Right lobe of liver (tissue), 6 donors: ENCODE measurements at regions not wholly inside any gene's neighbourhood (a gene's known extent, or its start where the extent isn't known, plus 50 kb on each side); places are given as distances from the start of the nearest gene placed in this dataset.

Source experiments
- ATAC-seq, 4 donors: fragments of 200-7000 bp; cut with Tn5 transposase; one replicate each; pipeline ENCODE4 v1.9.1; 2020; ENCODE audit warnings: mild to moderate bottlenecking in 4 of 4, moderate library complexity in 4 of 4
- DNase-seq, 3 donors: peaks; one replicate each; pipeline ENCODE4 v3.0.0-alpha.2; 2020
- H3K27ac ChIP-seq, 3 donors: fragments of 200-600 bp; one replicate each; pipeline ENCODE4 v1.8.0; 2022
- H3K27me3 ChIP-seq, 2 donors: fragments of 200-600 bp; one replicate each; pipeline ENCODE4 v1.8.0; 2022
- H3K36me3 ChIP-seq, 4 donors: fragments of 200-600 bp; sonication (generic) in 1 of 4; one replicate each; pipeline versions ENCODE4 v1.5.1 to v1.8.0; 2017 to 2022; ENCODE audit warnings: control low read depth in 1 of 4
- H3K4me1 ChIP-seq, 4 donors: fragments of 200-600 bp; sonication (generic) in 1 of 4; one replicate each; pipeline versions ENCODE4 v1.5.1 to v1.8.0; 2017 to 2022; ENCODE audit warnings: control low read depth in 1 of 4
- H3K4me3 ChIP-seq, 3 donors: fragments of 200-600 bp; one replicate each; pipeline ENCODE4 v1.8.0; 2022
- H3K9me3 ChIP-seq, 4 donors: fragments of 200-600 bp; sonication (generic) in 1 of 4; one replicate each; pipeline versions ENCODE4 v1.5.1 to v1.8.0; 2017 to 2022; ENCODE audit warnings: control low read depth in 1 of 4
- POLR2A ChIP-seq: fragments of 450-650 bp; IDR thresholded peaks from one replicate; pipeline ENCODE4 v1.6.1; 2017; ENCODE audit warnings: antibody characterized with exemption, mild to moderate bottlenecking
- WGBS: methylation state at CpG from one replicate; pipeline ENCODE4 v1.1.6; 2018; ENCODE audit warnings: low coverage, low lambda C conversion rate; ENCODE audit not compliant: insufficient coverage; ENCODE audit errors: missing lambda C conversion rate; 5-methylcytosine and 5-hydroxymethylcytosine counted together
- intact Hi-C, 2 donors: fragments of 100-400 bp; cut with DNase I; formaldehyde crosslinking; loops; one replicate each; pipeline versions ENCODE4 v1.11.2 to v1.14.1; 2022
- TF ChIP-seq, protein P1 (sequence below), 4 donors: fragments of 200-600 bp in 3 of 4; fragments of 450-650 bp in 1 of 4; IDR thresholded peaks; one replicate each; pipeline versions ENCODE4 v1.5.1 to v1.8.0; 2016 to 2022; ENCODE audit warnings: antibody characterized with exemption in 4 of 4, mild to moderate bottlenecking in 2 of 4
- donor health status: DM: no; HTN: yes; CAD: no.
- donor health status: DM: no; HTN: no; CAD: no.
- donor health status: DM: no; HTN: no; CAD: no.
- donor health status: DM: no; HTN: yes; CAD: no.
- donor health status: DM: no; HTN: yes; CAD: no.

DNA sequence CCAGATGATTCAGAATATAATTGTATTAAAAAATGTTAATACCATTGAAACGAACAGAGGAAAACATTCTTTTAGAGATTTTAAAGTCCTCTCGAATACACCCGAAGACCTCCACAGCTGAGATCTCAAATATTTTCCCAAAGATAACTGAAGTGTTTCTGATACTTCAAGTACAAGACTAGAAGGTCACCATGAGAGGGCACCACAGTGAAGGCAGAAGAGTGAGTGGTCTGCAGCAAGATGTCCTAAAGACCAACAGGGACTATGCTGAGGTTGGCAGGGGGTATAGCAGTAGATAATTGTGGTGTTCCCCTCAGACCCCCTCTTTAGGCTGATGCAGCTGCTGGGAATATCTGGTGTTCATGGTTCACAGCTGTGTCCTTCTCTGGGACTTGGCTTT, 156.5 kb downstream of the PDCD6IP start:
- H3K27ac ChIP-seq = no peak overlapping the region
- H3K27me3 ChIP-seq = no peaks in the 10 kb centered on the region
- H3K4me1 ChIP-seq = no peaks in the 10 kb centered on the region
- no peak for ATAC-seq
- intact Hi-C loops = no loop called here
- no peaks in the 10 kb centered on the region for H3K36me3 ChIP-seq
- no peaks in the 10 kb centered on the region for H3K9me3 ChIP-seq
- 37% methylated on average over 3 of the region's 3 CpGs for WGBS
- no peak for TF ChIP-seq POLR2A
- TF ChIP-seq, protein P1, sequence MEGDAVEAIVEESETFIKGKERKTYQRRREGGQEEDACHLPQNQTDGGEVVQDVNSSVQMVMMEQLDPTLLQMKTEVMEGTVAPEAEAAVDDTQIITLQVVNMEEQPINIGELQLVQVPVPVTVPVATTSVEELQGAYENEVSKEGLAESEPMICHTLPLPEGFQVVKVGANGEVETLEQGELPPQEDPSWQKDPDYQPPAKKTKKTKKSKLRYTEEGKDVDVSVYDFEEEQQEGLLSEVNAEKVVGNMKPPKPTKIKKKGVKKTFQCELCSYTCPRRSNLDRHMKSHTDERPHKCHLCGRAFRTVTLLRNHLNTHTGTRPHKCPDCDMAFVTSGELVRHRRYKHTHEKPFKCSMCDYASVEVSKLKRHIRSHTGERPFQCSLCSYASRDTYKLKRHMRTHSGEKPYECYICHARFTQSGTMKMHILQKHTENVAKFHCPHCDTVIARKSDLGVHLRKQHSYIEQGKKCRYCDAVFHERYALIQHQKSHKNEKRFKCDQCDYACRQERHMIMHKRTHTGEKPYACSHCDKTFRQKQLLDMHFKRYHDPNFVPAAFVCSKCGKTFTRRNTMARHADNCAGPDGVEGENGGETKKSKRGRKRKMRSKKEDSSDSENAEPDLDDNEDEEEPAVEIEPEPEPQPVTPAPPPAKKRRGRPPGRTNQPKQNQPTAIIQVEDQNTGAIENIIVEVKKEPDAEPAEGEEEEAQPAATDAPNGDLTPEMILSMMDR (IDR thresholded peaks at IDR 0.05) = no peak
- H3K4me3 ChIP-seq = no peak overlapping the region
- no peak for DNase-seq

- intact Hi-C loops = no loop called here
- no peaks in the 10 kb centered on the region for H3K9me3 ChIP-seq
- no peak overlapping the region for H3K4me3 ChIP-seq
- 62% methylated on average over 2 of the region's 2 CpGs for WGBS
- H3K27me3 ChIP-seq = no peaks in the 10 kb centered on the region
- ATAC-seq (no peak), DNase-seq (no peak)
- no peak for TF ChIP-seq POLR2A
- TF ChIP-seq, protein P1 (IDR thresholded peaks at IDR 0.05) = no peak
- no peak overlapping the region for H3K27ac ChIP-seq
- H3K36me3 ChIP-seq = no peaks in the 10 kb centered on the region
- no peaks in the 10 kb centered on the region for H3K4me1 ChIP-seq
Observed at GRCh38 chr3:33956206-33956605, 157.8 kb downstream of the PDCD6IP start.

DNA sequence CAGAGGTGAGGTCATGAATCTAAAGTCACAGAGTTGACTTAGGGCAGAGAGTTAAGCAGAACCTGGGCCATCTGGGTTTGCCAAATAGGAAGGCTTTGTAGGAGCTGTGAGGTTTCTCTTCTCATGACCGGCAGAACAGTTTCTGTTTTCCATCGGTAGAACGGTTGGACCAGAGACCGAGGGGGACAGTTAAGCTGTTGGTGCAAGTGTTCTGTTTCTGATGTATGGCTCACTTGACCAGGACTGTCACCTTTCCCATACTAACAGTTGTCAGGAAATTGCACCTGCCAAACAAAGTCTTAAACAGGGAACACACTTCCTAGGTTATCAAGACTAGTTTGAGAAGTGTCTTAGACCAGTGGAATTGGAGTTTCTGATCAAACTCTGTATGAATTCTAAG, 158.3 kb downstream of the PDCD6IP start:
- Histone ChIP-seq H3K4me1 (no peaks in the 10 kb centered on the region), H3K9me3 (no peaks in the 10 kb centered on the region), H3K27ac (no peak overlapping the region), H3K4me3 (no peak overlapping the region), H3K36me3 (no peaks in the 10 kb centered on the region), H3K27me3 (no peaks in the 10 kb centered on the region)
- ATAC-seq (no peak), DNase-seq (no peak)
- intact Hi-C loops = no loop called here
- WGBS = 84% methylated on average over 2 of the region's 4 CpGs
- no peak for TF ChIP-seq POLR2A
- TF ChIP-seq, protein P1 (IDR thresholded peaks at IDR 0.05) = no peak

DNA sequence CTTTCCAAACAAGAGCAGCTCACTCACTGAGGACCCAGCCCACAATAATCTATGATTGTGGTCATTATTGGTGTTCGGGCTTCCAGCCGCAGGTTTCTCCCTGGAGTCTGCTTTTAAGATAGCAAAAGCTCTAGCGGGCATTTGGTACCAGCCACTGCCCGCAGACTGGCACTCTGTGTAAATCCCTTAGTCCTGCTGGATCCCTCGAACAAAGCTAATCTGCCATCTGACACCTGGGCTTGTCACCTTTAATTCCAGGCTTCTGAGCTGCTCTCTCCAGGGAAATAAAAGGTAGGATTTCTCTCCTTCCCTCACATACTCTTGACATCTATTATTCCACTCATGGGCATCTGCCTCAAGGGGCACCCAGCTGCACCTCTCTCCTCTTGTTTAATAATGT, 158.7 kb downstream of the PDCD6IP start:
- H3K4me3 ChIP-seq = no peak overlapping the region
- no peaks in the 10 kb centered on the region for H3K4me1 ChIP-seq
- H3K27me3 ChIP-seq = no peaks in the 10 kb centered on the region
- TF ChIP-seq, protein P1 (IDR thresholded peaks at IDR 0.05) = no peak
- no peak for TF ChIP-seq POLR2A
- no peaks in the 10 kb centered on the region for H3K36me3 ChIP-seq
- no peak overlapping the region for H3K27ac ChIP-seq
- no peaks in the 10 kb centered on the region for H3K9me3 ChIP-seq
- WGBS = 29% methylated on average over 1 of the region's 5 CpGs
- intact Hi-C loops = no loop called here
- ATAC-seq (no peak), DNase-seq (no peak)

- no peak overlapping the region for H3K27ac ChIP-seq
- no CpG with 5 or more reads among the region's 1 CpG for WGBS
- DNase-seq (no peak), ATAC-seq (no peak)
- H3K9me3 ChIP-seq = no peaks in the 10 kb centered on the region
- H3K4me1 ChIP-seq = no peaks in the 10 kb centered on the region
- H3K27me3 ChIP-seq = no peaks in the 10 kb centered on the region
- TF ChIP-seq, protein P1 (IDR thresholded peaks at IDR 0.05) = no peak
- no peak for TF ChIP-seq POLR2A
- intact Hi-C loops = no loop called here
- H3K4me3 ChIP-seq = no peak overlapping the region
- no peaks in the 10 kb centered on the region for H3K36me3 ChIP-seq
Observed at GRCh38 chr3:33958661-33959060, 160.2 kb downstream of the PDCD6IP start.
